HT-29 (cell line): ENCODE measurements at regions not wholly inside any gene's neighbourhood (a gene's known extent, or its start where the extent isn't known, plus 50 kb on each side); places are given as distances from the start of the nearest gene placed in this dataset.

Experiments
- DNase-seq: peaks from one replicate; pipeline ENCODE4 v3.0.0-alpha.2; 2015; ENCODE audit warnings: low spot score

GRCh38 chr9:26567976-26568375, 324.6 kb downstream of the CAAP1 start:
- no peak for DNase-seq

- no peak for DNase-seq
Measured at GRCh38 chr9:26566141-26566540, 326.5 kb downstream of the CAAP1 start.

- DNase-seq, result no peak
Measured at GRCh38 chr9:26565118-26565517, 327.5 kb downstream of the CAAP1 start.

GRCh38 chr9:26562338-26562737, 330.3 kb downstream of the CAAP1 start:
- DNase-seq, result no peak

GRCh38 chr9:26561928-26562327, 330.7 kb downstream of the CAAP1 start:
- no peak for DNase-seq

GRCh38 chr9:26559506-26559905, 333.1 kb downstream of the CAAP1 start:
- DNase-seq, result no peak

GRCh38 chr9:26551971-26552370, 340.6 kb downstream of the CAAP1 start:
- DNase-seq, result no peak

- DNase-seq, result no peak
Measured at GRCh38 chr9:26551451-26551850, 341.2 kb downstream of the CAAP1 start.

GRCh38 chr9:26548781-26549290, 343.8 kb downstream of the CAAP1 start:
- no peak for DNase-seq

GRCh38 chr9:26539867-26540493, 352.6 kb downstream of the CAAP1 start:
- no peak for DNase-seq

- no peak for DNase-seq
Measured at GRCh38 chr9:26537211-26537610, 355.4 kb downstream of the CAAP1 start.

- DNase-seq, result no peak
Measured at GRCh38 chr9:26535151-26535550, 357.5 kb downstream of the CAAP1 start.

- no peak for DNase-seq
Measured at GRCh38 chr9:26530841-26531240, 361.8 kb downstream of the CAAP1 start.

GRCh38 chr9:26527931-26528330, 364.7 kb downstream of the CAAP1 start:
- DNase-seq, result no peak

GRCh38 chr9:26524267-26524666, 368.3 kb downstream of the CAAP1 start:
- no peak for DNase-seq

- DNase-seq, result no peak
Measured at GRCh38 chr9:26523577-26523976, 369.0 kb downstream of the CAAP1 start.

GRCh38 chr9:26520141-26520540, 372.5 kb downstream of the CAAP1 start:
- no peak for DNase-seq

- DNase-seq, result no peak
Measured at GRCh38 chr9:26516773-26517343, 375.7 kb downstream of the CAAP1 start.

GRCh38 chr9:26513730-26514129, 378.9 kb downstream of the CAAP1 start:
- no peak for DNase-seq

GRCh38 chr9:26510137-26510536, 382.5 kb downstream of the CAAP1 start:
- no peak for DNase-seq

- no peak for DNase-seq
Measured at GRCh38 chr9:26508897-26509296, 383.7 kb downstream of the CAAP1 start.

- no peak for DNase-seq
Measured at GRCh38 chr9:26504057-26504456, 388.5 kb downstream of the CAAP1 start.

GRCh38 chr9:26502311-26502710, 390.3 kb downstream of the CAAP1 start:
- DNase-seq, result no peak

GRCh38 chr9:26500471-26500870, 392.1 kb downstream of the CAAP1 start:
- DNase-seq, result no peak
